B cell (primary cell): ENCODE measurements at regions not wholly inside any gene's neighbourhood (a gene's known extent, or its start where the extent isn't known, plus 50 kb on each side); places are given as distances from the start of the nearest gene placed in this dataset.

Experiments
- ATAC-seq: fragments of 200-7000 bp; cut with Tn5 transposase; one replicate; pipeline ENCODE4 v1.10.0; 2021; ENCODE audit warnings: low read depth, mild to moderate bottlenecking, moderate number of reproducible peaks, moderate library complexity
- CTCF ChIA-PET: fragments of 350-600 bp; sonication (Branson Sonifier 250); formaldehyde crosslinking; loops from one replicate; lab custom pipeline; 2021; ENCODE audit warnings: antibody characterized with exemption, inconsistent platforms; lab: Charles Lee
- POLR2A ChIA-PET: fragments of 350-600 bp; sonication (Branson Sonifier 250); formaldehyde crosslinking; loops from one replicate; lab custom pipeline; 2021; ENCODE audit warnings: antibody characterized with exemption; lab: Charles Lee
- DNase-seq: peaks from one replicate; pipeline ENCODE4 v3.0.0; 2013
- H2AFZ ChIP-seq: 2 replicates; pipeline ENCODE4 v1.6.1; 2012; ENCODE audit warnings: mild to moderate bottlenecking, low read depth, low read length; ENCODE audit not compliant: insufficient read depth, poor library complexity, severe bottlenecking
- H3K27ac ChIP-seq, 2 donors: 1 replicate in 1 of 2; 2 replicates in 1 of 2; pipeline ENCODE4 v1.5.1; 2012 to 2013; ENCODE audit warnings: low read length in 2 of 2, mild to moderate bottlenecking in 2 of 2, moderate library complexity in 1 of 2
- H3K27me3 ChIP-seq, 4 experiments: fragments of 200-600 bp in 1 of 4; sonication (generic) in 1 of 4; replicated peaks in 1 of 4; 1 replicate in 2 of 4; 2 replicates in 2 of 4; pipeline versions ENCODE4 v1.6.1 to v1.7.0; 2013 to 2016; ENCODE audit warnings: low read length in 3 of 4, mild to moderate bottlenecking in 2 of 4, mixed read lengths in 1 of 4, moderate library complexity in 1 of 4; ENCODE audit not compliant: insufficient read depth in 4 of 4, control insufficient read depth in 3 of 4; ENCODE audit errors: control extremely low read depth in 1 of 4
- H3K36me3 ChIP-seq, 2 experiments: replicated peaks in 1 of 2; 1 replicate in 1 of 2; 2 replicates in 1 of 2; pipeline versions ENCODE4 v1.6.1 to v1.7.1; 2013; ENCODE audit warnings: low read length in 1 of 2; ENCODE audit not compliant: insufficient read depth in 2 of 2, control insufficient read depth in 1 of 2; ENCODE audit errors: control extremely low read depth in 1 of 2, extremely low read depth in 1 of 2
- H3K4me1 ChIP-seq, 2 donors: fragments of 200-600 bp in 1 of 2; sonication (generic) in 1 of 2; 1 replicate in 1 of 2; 2 replicates in 1 of 2; pipeline versions ENCODE4 v1.5.1 to v1.6.1; 2013 to 2017; ENCODE audit warnings: low read length in 2 of 2; ENCODE audit not compliant: control insufficient read depth in 2 of 2, insufficient read depth in 2 of 2
- H3K4me2 ChIP-seq: replicated peaks from 2 replicates; pipeline ENCODE3; 2012; ENCODE audit warnings: mild to moderate bottlenecking, low read depth, low read length; ENCODE audit not compliant: poor library complexity, severe bottlenecking
- H3K4me3 ChIP-seq, 5 experiments: fragments of 200-600 bp in 1 of 5; sonication (generic) in 1 of 5; 1 replicate in 3 of 5; 2 replicates in 2 of 5; pipeline versions ENCODE4 v1.5.1 to v1.7.0; 2011 to 2016; ENCODE audit warnings: low read length in 4 of 5, mild to moderate bottlenecking in 4 of 5, low read depth in 2 of 5, control low read depth in 1 of 5, moderate library complexity in 1 of 5; ENCODE audit not compliant: insufficient read depth in 1 of 5; ENCODE audit errors: control extremely low read depth in 1 of 5, extremely low read depth in 1 of 5
- H3K79me2 ChIP-seq: fragments of 200-600 bp; sonication (generic); one replicate; pipeline ENCODE4 v1.6.0; 2016; ENCODE audit warnings: low read length; ENCODE audit not compliant: control insufficient read depth, insufficient read depth
- H3K9ac ChIP-seq: fragments of 200-600 bp; sonication (generic); 2 replicates; pipeline ENCODE4 v1.6.1; 2017; ENCODE audit warnings: mild to moderate bottlenecking, low read length, moderate library complexity
- H3K9me3 ChIP-seq, 3 donors: one replicate each; pipeline versions ENCODE4 v1.6.1 to v1.7.1; 2013; ENCODE audit warnings: low read length in 2 of 3; ENCODE audit not compliant: control insufficient read depth in 2 of 3, insufficient read depth in 1 of 3; ENCODE audit errors: control extremely low read depth in 1 of 3
- H4K20me1 ChIP-seq: 2 replicates; pipeline ENCODE4 v1.6.0; 2012; ENCODE audit warnings: mild to moderate bottlenecking, low read length; ENCODE audit not compliant: insufficient read depth, control insufficient read depth, poor library complexity, severe bottlenecking
- H3K27ac Mint-ChIP-seq: one replicate; pipeline ENCODE4 v1.8.0; 2021; ENCODE audit warnings: mixed read lengths
- H3K27me3 Mint-ChIP-seq: one replicate; pipeline ENCODE4 v1.8.0; 2021; ENCODE audit warnings: mixed read lengths
- H3K4me1 Mint-ChIP-seq: one replicate; pipeline ENCODE4 v1.8.0; 2021; ENCODE audit warnings: mixed read lengths
- H3K4me3 Mint-ChIP-seq: one replicate; pipeline ENCODE4 v1.8.0; 2021; ENCODE audit warnings: mixed read lengths
- H3K9me3 Mint-ChIP-seq: one replicate; pipeline ENCODE4 v1.8.0; 2022; ENCODE audit warnings: mixed read lengths; ENCODE audit not compliant: insufficient read depth
- CTCF ChIP-seq: fragments of 200-600 bp; IDR thresholded peaks from one replicate; pipeline ENCODE4 v1.8.0; 2022; ENCODE audit warnings: antibody characterized with exemption, mild to moderate bottlenecking
- EZH2 ChIP-seq: IDR thresholded peaks from 2 replicates; pipeline ENCODE4 v1.6.1; 2012; ENCODE audit warnings: borderline replicate concordance, low read depth, mild to moderate bottlenecking, moderate library complexity, low read length; ENCODE audit not compliant: insufficient read depth, poor library complexity, severe bottlenecking
- WGBS: methylation state at CpG from one replicate; pipeline ENCODE4 v1.1.5; 2013; ENCODE audit warnings: missing lambda C conversion rate; ENCODE audit not compliant: insufficient coverage; 5-methylcytosine and 5-hydroxymethylcytosine counted together
- intact Hi-C: fragments of 100-400 bp; cut with micrococcal nuclease; formaldehyde crosslinking; loops from one replicate; pipeline ENCODE4 v1.10.0; 2022

GRCh38 chr18:66211749-66212148, 392.1 kb downstream of the CDH19 start:
- Histone ChIP-seq H3K79me2 (no peaks in the 10 kb centered on the region), H2AFZ (no peak overlapping the region), H3K36me3 (no peaks in the 10 kb centered on the region), H3K4me3 (no peak overlapping the region), H3K4me1 (no peaks in the 10 kb centered on the region), H4K20me1 (no peaks in the 10 kb centered on the region), H3K9ac (no peak overlapping the region), H3K27ac (no peak overlapping the region), H3K9me3 (peaks cover 0 to 4% (median 0%) of the 10 kb centered on the region in 3 donors), H3K27me3 (no peaks in the 10 kb centered on the region), H3K4me2 (no peak overlapping the region)
- TF ChIP-seq CTCF (no peak), EZH2 (no peak)
- ATAC-seq (no peak), DNase-seq (no peak)
- no peak overlapping the region for H3K27ac Mint-ChIP-seq
- no peaks in the 10 kb centered on the region for H3K4me1 Mint-ChIP-seq
- intact Hi-C loops, result no loop called here
- WGBS, result no CpG with 5 or more reads among the region's 1 CpG
- POLR2A ChIA-PET, result no interaction called here
- no peak overlapping the region for H3K4me3 Mint-ChIP-seq
- no peaks in the 10 kb centered on the region for H3K27me3 Mint-ChIP-seq
- H3K9me3 Mint-ChIP-seq, result peaks cover 3% of the 10 kb centered on the region
- CTCF ChIA-PET, result no interaction called here

GRCh38 chr18:66210875-66211274, 393.0 kb downstream of the CDH19 start:
- TF ChIP-seq EZH2 (no peak), CTCF (no peak)
- Histone ChIP-seq H2AFZ (no peak overlapping the region), H3K9ac (no peak overlapping the region), H3K79me2 (no peaks in the 10 kb centered on the region), H3K27me3 (no peaks in the 10 kb centered on the region), H3K4me2 (no peak overlapping the region), H4K20me1 (no peaks in the 10 kb centered on the region), H3K4me1 (no peaks in the 10 kb centered on the region), H3K9me3 (peaks cover 0 to 4% (median 0%) of the 10 kb centered on the region in 3 donors), H3K36me3 (no peaks in the 10 kb centered on the region), H3K4me3 (no peak overlapping the region), H3K27ac (no peak overlapping the region)
- H3K4me3 Mint-ChIP-seq, result no peak overlapping the region
- POLR2A ChIA-PET, result no interaction called here
- no peaks in the 10 kb centered on the region for H3K27me3 Mint-ChIP-seq
- no peak overlapping the region for H3K27ac Mint-ChIP-seq
- peaks cover 3% of the 10 kb centered on the region for H3K9me3 Mint-ChIP-seq
- CTCF ChIA-PET, result no interaction called here
- WGBS, result no CpG with 5 or more reads among the region's 3 CpGs
- H3K4me1 Mint-ChIP-seq, result no peaks in the 10 kb centered on the region
- no peak for ATAC-seq
- DNase-seq, result no peak
- intact Hi-C loops, result no loop called here
